ENCODE measurements at regions not wholly inside any gene's neighbourhood (a gene's known extent, or its start where the extent isn't known, plus 50 kb on each side); places are given as distances from the start of the nearest gene placed in this dataset.

DNA sequence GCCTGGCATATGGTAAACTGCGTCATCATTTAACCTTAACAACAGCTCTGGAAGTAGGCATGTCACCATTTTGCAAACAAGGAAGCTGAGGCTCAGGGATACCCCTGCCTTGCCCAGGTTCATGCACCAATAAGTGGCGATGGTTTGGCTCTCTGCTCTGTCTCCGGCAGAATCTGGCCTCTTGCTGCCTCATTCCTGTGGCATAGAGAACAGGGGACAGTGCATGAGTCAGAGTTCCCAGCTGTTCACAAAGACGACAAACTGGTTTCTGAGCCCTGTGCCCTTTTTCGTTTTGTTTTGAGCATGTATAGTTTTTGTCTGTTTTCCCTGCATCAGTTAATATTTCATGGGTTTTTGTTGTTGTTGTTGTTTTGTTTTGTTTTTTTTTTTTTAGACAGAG is 236.8 kb downstream of the OPA1 start:
- no peak for DNase-seq

DNA sequence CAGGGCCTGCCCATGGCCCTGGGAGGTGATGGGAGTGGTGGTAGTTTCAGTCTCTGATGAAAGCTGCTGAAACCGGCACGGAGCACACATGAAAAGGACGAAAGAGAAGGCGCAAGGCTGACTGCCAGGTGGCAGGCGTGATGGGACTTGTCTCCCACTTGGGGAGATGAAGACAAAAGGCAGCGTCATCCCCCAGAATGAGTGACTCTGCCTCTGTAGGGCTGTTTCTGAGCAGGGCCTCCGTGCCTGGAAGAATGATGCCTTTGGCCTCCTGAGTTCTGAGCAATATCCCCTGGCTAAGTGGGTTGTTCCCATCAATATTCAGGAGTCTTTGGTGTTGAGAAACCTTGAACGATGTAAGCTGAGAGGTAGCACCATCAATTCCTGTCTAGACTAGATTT is 237.8 kb downstream of the OPA1 start:
- H3K4me3 ChIP-seq, result no peak overlapping the region
- TF ChIP-seq, protein P1, sequence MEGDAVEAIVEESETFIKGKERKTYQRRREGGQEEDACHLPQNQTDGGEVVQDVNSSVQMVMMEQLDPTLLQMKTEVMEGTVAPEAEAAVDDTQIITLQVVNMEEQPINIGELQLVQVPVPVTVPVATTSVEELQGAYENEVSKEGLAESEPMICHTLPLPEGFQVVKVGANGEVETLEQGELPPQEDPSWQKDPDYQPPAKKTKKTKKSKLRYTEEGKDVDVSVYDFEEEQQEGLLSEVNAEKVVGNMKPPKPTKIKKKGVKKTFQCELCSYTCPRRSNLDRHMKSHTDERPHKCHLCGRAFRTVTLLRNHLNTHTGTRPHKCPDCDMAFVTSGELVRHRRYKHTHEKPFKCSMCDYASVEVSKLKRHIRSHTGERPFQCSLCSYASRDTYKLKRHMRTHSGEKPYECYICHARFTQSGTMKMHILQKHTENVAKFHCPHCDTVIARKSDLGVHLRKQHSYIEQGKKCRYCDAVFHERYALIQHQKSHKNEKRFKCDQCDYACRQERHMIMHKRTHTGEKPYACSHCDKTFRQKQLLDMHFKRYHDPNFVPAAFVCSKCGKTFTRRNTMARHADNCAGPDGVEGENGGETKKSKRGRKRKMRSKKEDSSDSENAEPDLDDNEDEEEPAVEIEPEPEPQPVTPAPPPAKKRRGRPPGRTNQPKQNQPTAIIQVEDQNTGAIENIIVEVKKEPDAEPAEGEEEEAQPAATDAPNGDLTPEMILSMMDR (IDR thresholded peaks at IDR 0.05; ENCODE audit: borderline replicate concordance), result no peak
- intact Hi-C loops (cut with micrococcal nuclease), result no loop called here
- no peak overlapping the region for H3K27ac ChIP-seq (replicated peaks)
- DNase-seq, result no peak
- no peaks in the 10 kb centered on the region for H3K36me3 ChIP-seq
- no peaks in the 10 kb centered on the region for H3K9me3 ChIP-seq (replicated peaks)
- H3K27me3 ChIP-seq (ENCODE audit: low read depth), result peaks cover 3% of the 10 kb centered on the region
- peaks cover 35% of the 10 kb centered on the region for H3K4me1 ChIP-seq

More for the DNA sequence above, 236.8 kb downstream of the OPA1 start:
- Histone ChIP-seq H3K27ac (replicated peaks) (no peak overlapping the region), H3K9me3 (replicated peaks) (no peaks in the 10 kb centered on the region), H3K4me3 (no peak overlapping the region), H3K4me1 (peaks cover 31% of the 10 kb centered on the region), H3K36me3 (no peaks in the 10 kb centered on the region), H3K27me3 (ENCODE audit: low read depth) (no peaks in the 10 kb centered on the region)
- intact Hi-C loops (cut with micrococcal nuclease), result no loop called here
- TF ChIP-seq, protein P1 (IDR thresholded peaks at IDR 0.05; ENCODE audit: borderline replicate concordance), result no peak

DNA sequence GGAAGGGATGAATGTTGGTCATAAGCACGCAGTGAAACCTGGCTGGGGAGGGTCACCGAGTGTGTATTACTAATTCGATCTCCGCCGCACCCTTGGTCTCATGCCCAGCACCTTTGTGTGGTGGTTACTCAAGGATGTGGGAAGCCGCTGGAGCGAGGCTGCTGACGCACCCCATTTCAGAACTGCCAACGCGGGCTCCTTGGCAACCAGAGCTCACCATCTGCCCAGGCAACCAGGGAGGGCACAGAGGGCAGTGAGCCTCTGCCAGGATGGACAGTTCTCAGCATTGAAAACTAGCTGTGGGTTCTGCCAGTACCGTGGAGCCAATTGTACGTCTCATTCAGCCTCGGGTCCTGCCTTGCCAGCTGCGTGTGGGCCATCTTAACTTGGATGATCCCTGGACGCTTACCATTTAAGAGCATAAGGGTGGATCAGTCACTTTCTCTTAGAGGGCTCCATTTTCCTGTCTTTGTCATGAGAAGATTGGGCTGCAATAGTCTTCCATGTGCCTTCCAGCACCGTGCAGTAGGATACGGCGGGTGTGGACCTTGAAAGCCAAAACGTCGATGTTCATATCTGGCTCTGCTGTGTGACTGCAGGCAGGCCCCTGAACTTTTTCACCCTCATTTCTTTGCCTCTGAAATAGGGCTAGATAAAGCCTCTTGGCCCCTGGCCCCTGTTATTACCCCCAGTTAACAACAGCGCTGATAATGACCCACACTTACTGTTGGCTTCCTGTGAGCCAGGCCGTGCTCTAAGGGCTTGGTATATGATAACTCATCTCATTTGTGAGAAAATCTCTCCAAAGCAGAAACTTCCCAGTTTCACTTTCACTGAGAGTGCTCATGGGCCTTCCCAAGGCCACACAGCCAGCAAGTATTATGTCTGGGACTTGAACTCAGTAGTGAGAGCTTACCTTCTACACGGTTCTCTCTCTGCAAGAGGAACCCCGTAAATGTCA is 238.8 kb downstream of the OPA1 start:
- peak overlapping the region; percentile 72 for H3K27ac ChIP-seq (replicated peaks)
- TF ChIP-seq, protein P1 (IDR thresholded peaks at IDR 0.05; ENCODE audit: borderline replicate concordance), result no peak
- no peak for DNase-seq

DNA sequence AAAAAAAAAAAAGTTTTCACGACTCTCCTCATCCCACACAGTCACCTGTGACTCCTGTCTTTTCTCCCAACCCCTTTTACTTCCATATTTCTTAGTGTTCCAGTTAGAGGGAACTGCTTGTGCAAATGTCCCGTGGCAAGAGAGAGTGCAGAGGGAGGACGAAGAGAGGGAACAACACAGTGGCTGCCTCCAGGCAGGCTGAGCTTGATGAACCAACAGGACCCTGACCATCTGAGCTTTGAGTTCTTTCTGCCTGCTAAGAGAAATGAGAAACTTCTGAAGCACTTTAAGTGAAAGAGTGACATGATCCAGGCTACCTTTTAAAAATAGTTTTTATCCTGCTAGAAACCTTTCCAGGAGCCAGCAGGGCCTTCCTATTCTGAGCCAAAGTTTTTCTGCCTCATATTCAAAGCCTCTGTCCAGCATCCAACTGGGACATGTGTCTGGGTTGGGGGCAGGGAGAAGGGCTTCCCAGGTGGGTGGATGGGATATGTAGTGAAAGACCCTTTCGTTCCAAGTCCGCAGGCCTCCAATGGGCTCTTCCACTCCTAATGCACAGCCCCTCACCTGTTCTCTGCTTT is 239.9 kb downstream of the OPA1 start:
- intact Hi-C loops (cut with micrococcal nuclease), result no loop called here
- Histone ChIP-seq H3K27ac (replicated peaks) (peak overlapping the region; percentile 72), H3K36me3 (no peaks in the 10 kb centered on the region), H3K9me3 (replicated peaks) (no peaks in the 10 kb centered on the region), H3K4me1 (peaks cover 35% of the 10 kb centered on the region), H3K4me3 (no peak overlapping the region), H3K27me3 (ENCODE audit: low read depth) (peaks cover 4% of the 10 kb centered on the region)
- TF ChIP-seq, protein P1 (IDR thresholded peaks at IDR 0.05; ENCODE audit: borderline replicate concordance), result no peak
- DNase-seq, result no peak

More for the DNA sequence above, 238.8 kb downstream of the OPA1 start:
- no peaks in the 10 kb centered on the region for H3K9me3 ChIP-seq (replicated peaks)
- no peak overlapping the region for H3K4me3 ChIP-seq
- no peaks in the 10 kb centered on the region for H3K36me3 ChIP-seq
- peaks cover 35% of the 10 kb centered on the region for H3K4me1 ChIP-seq
- H3K27me3 ChIP-seq (ENCODE audit: low read depth), result peaks cover 4% of the 10 kb centered on the region
- intact Hi-C loops (cut with micrococcal nuclease), result no loop called here

DNA sequence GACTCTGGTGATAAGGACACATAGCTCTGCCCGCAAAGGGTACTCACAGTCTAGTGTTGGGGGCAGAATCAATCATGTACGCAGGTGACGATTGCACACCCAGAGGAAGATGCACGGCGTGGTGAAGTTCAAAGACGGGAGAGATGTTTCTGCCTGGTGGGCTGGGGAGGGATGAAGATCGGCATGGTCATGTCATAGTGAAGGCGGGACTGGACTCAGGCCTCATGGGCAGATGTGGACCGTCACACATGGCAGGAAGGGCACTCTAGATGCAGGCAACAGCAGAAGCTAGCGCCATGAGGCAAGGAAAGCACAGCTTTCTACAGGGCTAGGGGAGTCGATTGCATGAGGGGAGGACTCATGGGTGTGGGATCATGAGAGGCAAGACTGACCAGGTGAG is 240.6 kb downstream of the OPA1 start:
- Histone ChIP-seq H3K4me3 (no peak overlapping the region), H3K27ac (replicated peaks) (peak overlapping the region; percentile 72), H3K9me3 (replicated peaks) (no peaks in the 10 kb centered on the region), H3K36me3 (no peaks in the 10 kb centered on the region), H3K27me3 (ENCODE audit: low read depth) (peaks cover 4% of the 10 kb centered on the region), H3K4me1 (peaks cover 35% of the 10 kb centered on the region)
- no peak for DNase-seq
- TF ChIP-seq, protein P1 (IDR thresholded peaks at IDR 0.05; ENCODE audit: borderline replicate concordance), result no peak
- intact Hi-C loops (cut with micrococcal nuclease), result no loop called here

Measured in left ventricle myocardium inferior (tissue), 1 donor.